HCT116 (cell line): ENCODE measurements at regions not wholly inside any gene's neighbourhood (a gene's known extent, or its start where the extent isn't known, plus 50 kb on each side); places are given as distances from the start of the nearest gene placed in this dataset.
"Not testable (repeated sequence)": the region's sequence is repeated elsewhere in the genome, so short reads cannot be mapped to it uniquely, and the experiment has no call there.

Experiments used
- ATAC-seq: fragments of 200-7000 bp; cut with Tn5 transposase; 2 replicates; pipeline ENCODE4 v1.9.1; 2020; ENCODE audit warnings: mild to moderate bottlenecking, moderate library complexity
- BruUV-seq: library from RNA; stranded (reverse); fragments of 400-500 nt; replicated peaks from 2 replicates; lab custom pipeline; 2021; lab: Mats Ljungman, UMichigan
- CTCF ChIA-PET: fragments of 300-600 bp; sonication (Branson Sonifier 250); formaldehyde crosslinking; loops from one replicate; lab custom pipeline; 2021; ENCODE audit warnings: antibody characterized with exemption; lab: Charles Lee
- POLR2A ChIA-PET: fragments of 300-600, 350-600 bp; sonication (Branson Sonifier 250); formaldehyde crosslinking; loops from one replicate; lab custom pipeline; 2021; ENCODE audit warnings: antibody characterized with exemption; lab: Charles Lee
- RAD21 ChIA-PET, 2 experiments: fragments of 300-600 bp; sonication (Branson Sonifier 250); formaldehyde crosslinking; loops; one replicate each; lab custom pipeline; 2023; ENCODE audit warnings: low total read pairs in 2 of 2; ENCODE audit not compliant: uncharacterized antibody in 2 of 2, unreplicated experiment in 2 of 2, low non-redundant PET in 1 of 2; lab: Charles Lee
- DNase-seq: peaks from one replicate; pipeline ENCODE4 v3.0.0-alpha.2; 2010; ENCODE audit warnings: low read depth, low spot score
- H2AFZ ChIP-seq: fragments of 200-600 bp; shearing (Covaris generic), sonication (generic); 2 replicates; pipeline ENCODE4 v1.6.1; 2017; ENCODE audit warnings: low read depth, mixed run types, mixed read lengths, antibody characterized with exemption, low read length; ENCODE audit not compliant: poor library complexity, severe bottlenecking
- H3K27ac ChIP-seq: 2 replicates; pipeline ENCODE4 v1.5.1; 2012; ENCODE audit warnings: low read depth, low read length
- H3K27me3 ChIP-seq: fragments of 200-600 bp; sonication (generic); 2 replicates; pipeline ENCODE4 v1.6.1; 2016; ENCODE audit warnings: mixed run types, low read length, mixed read lengths; ENCODE audit not compliant: insufficient read depth
- H3K36me3 ChIP-seq, 2 experiments: fragments of 200-500 bp in 1 of 2; fragments of 200-600 bp in 1 of 2; sonication (Bioruptor generic) in 1 of 2; sonication (generic) in 1 of 2; 2 replicates each; pipeline versions ENCODE4 v1.5.1 to v1.6.1; 2014 to 2016; ENCODE audit warnings: low read length in 2 of 2, inconsistent platforms in 1 of 2, mixed read lengths in 1 of 2, mixed run types in 1 of 2; ENCODE audit not compliant: insufficient read depth in 2 of 2, control insufficient read depth in 1 of 2
- H3K4me1 ChIP-seq, 2 experiments: fragments of 200-600 bp in 1 of 2; sonication (generic) in 1 of 2; 2 replicates each; pipeline versions ENCODE4 v1.5.1 to v1.6.1; 2012 to 2017; ENCODE audit warnings: low read length in 2 of 2, inconsistent platforms in 1 of 2, mild to moderate bottlenecking in 1 of 2, mixed read lengths in 1 of 2, mixed run types in 1 of 2, moderate library complexity in 1 of 2; ENCODE audit not compliant: insufficient read depth in 2 of 2, control insufficient read depth in 1 of 2
- H3K4me2 ChIP-seq: fragments of 200-600 bp; sonication (generic); 2 replicates; pipeline ENCODE4 v1.6.1; 2017; ENCODE audit warnings: mixed run types, low read length, mixed read lengths
- H3K4me3 ChIP-seq, 2 experiments: fragments of 200-600 bp in 1 of 2; sonication (generic) in 1 of 2; replicated peaks in 1 of 2; 2 replicates each; pipeline ENCODE4 v1.5.1; 2011 to 2016; ENCODE audit warnings: low read length in 2 of 2, control low read depth in 1 of 2, low read depth in 1 of 2, mild to moderate bottlenecking in 1 of 2, mixed read lengths in 1 of 2, mixed run types in 1 of 2
- H3K79me2 ChIP-seq: fragments of 200-600 bp; sonication (generic); 2 replicates; pipeline ENCODE4 v1.6.1; 2017; ENCODE audit warnings: mild to moderate bottlenecking, mixed run types, low read length, moderate library complexity, mixed read lengths; ENCODE audit not compliant: insufficient read depth
- H3K9ac ChIP-seq: fragments of 200-600 bp; sonication (generic); 2 replicates; pipeline ENCODE4 v1.6.1; 2016; ENCODE audit warnings: low read length, mixed read lengths
- H3K9me2 ChIP-seq: fragments of 200-600 bp; sonication (generic), shearing (Covaris generic); 2 replicates; pipeline ENCODE4 v1.6.1; 2017; ENCODE audit warnings: mixed run types, mild to moderate bottlenecking, moderate library complexity; ENCODE audit not compliant: insufficient read depth
- H3K9me3 ChIP-seq, 2 experiments: fragments of 200-500 bp in 1 of 2; fragments of 200-600 bp in 1 of 2; sonication (Bioruptor generic) in 1 of 2; sonication (generic) in 1 of 2; 2 replicates each; pipeline ENCODE4 v1.6.1; 2014 to 2017; ENCODE audit warnings: low read length in 2 of 2, mixed read lengths in 2 of 2, inconsistent platforms in 1 of 2, low read depth in 1 of 2, mild to moderate bottlenecking in 1 of 2, mixed run types in 1 of 2, moderate library complexity in 1 of 2; ENCODE audit not compliant: control insufficient read depth in 1 of 2, insufficient read depth in 1 of 2
- H4K20me1 ChIP-seq: fragments of 200-600 bp; sonication (generic), shearing (Covaris generic); 2 replicates; pipeline ENCODE4 v1.6.1; 2017; ENCODE audit warnings: mixed run types, mild to moderate bottlenecking, moderate library complexity; ENCODE audit not compliant: insufficient read depth
- CBX3 ChIP-seq: IDR thresholded peaks from 2 replicates; pipeline ENCODE4 v1.6.1; 2012; ENCODE audit warnings: low read depth
- FOSL1 ChIP-seq: IDR thresholded peaks from 2 replicates; pipeline ENCODE4 v1.6.1; 2012; ENCODE audit warnings: low read depth
- POLR2A ChIP-seq: IDR thresholded peaks from 2 replicates; pipeline ENCODE4 v1.7.0; 2011; ENCODE audit warnings: borderline replicate concordance; ENCODE audit not compliant: insufficient read depth, insufficient read length; ENCODE audit errors: extremely low read depth
- REST ChIP-seq: IDR thresholded peaks from 2 replicates; pipeline ENCODE4 v1.6.1; 2012; ENCODE audit warnings: low read depth
- TCF7L2 ChIP-seq: IDR thresholded peaks from 2 replicates; pipeline ENCODE4 v1.7.0; 2011; ENCODE audit warnings: borderline replicate concordance, inconsistent platforms; ENCODE audit not compliant: insufficient read depth, insufficient read length; ENCODE audit errors: extremely low read depth
- YY1 ChIP-seq: IDR thresholded peaks from 2 replicates; pipeline ENCODE4 v1.6.1; 2011; ENCODE audit warnings: low read length, low read depth, moderate library complexity, mild to moderate bottlenecking; ENCODE audit not compliant: insufficient replicate concordance; ENCODE audit errors: extremely low read depth
- ZBTB33 ChIP-seq: IDR thresholded peaks from 2 replicates; pipeline ENCODE4 v1.6.1; 2011; ENCODE audit warnings: mild to moderate bottlenecking, low read length, moderate library complexity; ENCODE audit not compliant: insufficient replicate concordance; ENCODE audit errors: extremely low read depth
- ZFX ChIP-seq: fragments of 450-650 bp; IDR thresholded peaks from 2 replicates; pipeline ENCODE4 v1.6.1; 2017
- ZNF274 ChIP-seq: fragments of 200-500 bp; sonication (Bioruptor generic); IDR thresholded peaks from 2 replicates; pipeline ENCODE4 v1.6.1; 2014; ENCODE audit warnings: mild to moderate bottlenecking, low read depth, low read length, inconsistent platforms
- intact Hi-C: fragments of 100-400 bp; cut with micrococcal nuclease; formaldehyde crosslinking; loops from 2 replicates; pipeline ENCODE4 v1.10.0; 2022
- TF ChIP-seq, protein P1 (sequence below): IDR thresholded peaks from 2 replicates; pipeline ENCODE4 v1.6.1; 2012

- no peak for TF ChIP-seq FOSL1
- no peak for TF ChIP-seq ZBTB33
- TF ChIP-seq, all 23 proteins: peak for 0
Observed at GRCh38 chr7:156009569-156009968, 197.3 kb upstream of the SHH start (continued).

- H3K9me3 ChIP-seq, H3K27me3 ChIP-seq, H3K36me3 ChIP-seq, DNase-seq, intact Hi-C loops, H3K4me3 ChIP-seq, H2AFZ ChIP-seq, RAD21 ChIA-PET, H3K4me2 ChIP-seq, H3K9ac ChIP-seq, ATAC-seq, BruUV-seq, CTCF ChIA-PET, H3K27ac ChIP-seq, POLR2A ChIA-PET, H3K4me1 ChIP-seq, H4K20me1 ChIP-seq, H3K79me2 ChIP-seq, H3K9me2 ChIP-seq: not testable (repeated sequence)
Observed at GRCh38 chr7:156006876-156007275, 194.6 kb upstream of the SHH start.

DNA sequence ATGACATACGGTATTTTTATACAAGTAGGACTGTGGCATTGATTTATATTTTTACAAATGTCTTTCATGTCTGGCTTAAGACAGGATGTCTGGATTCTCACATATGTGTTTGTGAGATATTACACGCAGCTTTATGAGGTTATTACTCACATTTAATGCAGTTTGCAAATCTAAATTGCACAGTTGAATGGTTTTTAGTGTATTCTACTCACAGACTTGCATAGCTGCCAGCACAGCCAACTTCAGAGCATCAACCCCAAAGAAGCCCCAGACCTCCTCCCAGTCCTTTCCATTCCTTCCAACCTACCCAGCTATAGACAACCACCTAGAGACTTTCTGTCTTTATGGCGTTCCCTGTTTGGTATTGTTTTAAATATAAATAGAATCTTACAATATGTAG, 193.8 kb upstream of the SHH start:
- no peaks in the 10 kb centered on the region for H3K9me3 ChIP-seq
- H3K27ac ChIP-seq: no peak overlapping the region
- H3K4me3 ChIP-seq: no peak overlapping the region
- POLR2A ChIA-PET: no interaction called here
- H3K4me2 ChIP-seq: no peak overlapping the region
- no peaks in the 10 kb centered on the region for H3K27me3 ChIP-seq
- ATAC-seq: no peak
- no peak for DNase-seq
- no peaks in the 10 kb centered on the region for H4K20me1 ChIP-seq
- no peak overlapping the region for H2AFZ ChIP-seq
- no peak overlapping the region for H3K9ac ChIP-seq
- H3K9me2 ChIP-seq: no peaks in the 10 kb centered on the region
- H3K36me3 ChIP-seq: no peaks in the 10 kb centered on the region
- no TSS peak for BruUV-seq
- no peaks in the 10 kb centered on the region for H3K4me1 ChIP-seq
- CTCF ChIA-PET: no interaction called here
- intact Hi-C loops: no loop called here
- RAD21 ChIA-PET: no interaction called here
- H3K79me2 ChIP-seq: no peaks in the 10 kb centered on the region
- TF ChIP-seq, protein P1, sequence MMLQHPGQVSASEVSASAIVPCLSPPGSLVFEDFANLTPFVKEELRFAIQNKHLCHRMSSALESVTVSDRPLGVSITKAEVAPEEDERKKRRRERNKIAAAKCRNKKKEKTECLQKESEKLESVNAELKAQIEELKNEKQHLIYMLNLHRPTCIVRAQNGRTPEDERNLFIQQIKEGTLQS: no peak
- TF ChIP-seq REST: no peak
- no peak for TF ChIP-seq ZBTB33
- TF ChIP-seq POLR2A: no peak
- TF ChIP-seq ZFX: no peak
- TF ChIP-seq YY1: no peak
- TF ChIP-seq TCF7L2: no peak
- no peak for TF ChIP-seq CBX3
- no peak for TF ChIP-seq FOSL1
- TF ChIP-seq ZNF274: no peak
